ENCODE measurements at regions not wholly inside any gene's neighbourhood (a gene's known extent, or its start where the extent isn't known, plus 50 kb on each side); places are given as distances from the start of the nearest gene placed in this dataset.

GRCh38 chr2:76256458-76257088, 545.9 kb upstream of the GCFC2 start:
- H3K36me3 ChIP-seq (replicated peaks; ENCODE audit: insufficient read depth, low read depth): no peaks in the 10 kb centered on the region
- no peaks in the 10 kb centered on the region for H3K79me2 ChIP-seq
- no peak overlapping the region for H3K4me2 ChIP-seq
- no peak overlapping the region for H3K4me3 ChIP-seq
- H4K20me1 ChIP-seq (ENCODE audit: insufficient read depth, poor library complexity, severe bottlenecking): no peaks in the 10 kb centered on the region
- TF ChIP-seq CTCF (IDR thresholded peaks at IDR 0.05; ENCODE audit: poor library complexity) (no peak), EZH2phosphoT487 (IDR thresholded peaks at IDR 0.05; ENCODE audit: low read depth, severe bottlenecking, unreplicated experiment) (peak; percentile 52)
- WGBS (ENCODE audit: low lambda C conversion rate, missing lambda C conversion rate): 43% methylated on average over 3 of the region's 3 CpGs
- H2AFZ ChIP-seq: no peak overlapping the region
- H3K27me3 ChIP-seq: no peaks in the 10 kb centered on the region
- H3K27ac ChIP-seq: no peak overlapping the region
- no peaks in the 10 kb centered on the region for H3K9me3 ChIP-seq (ENCODE audit: low read depth)
- no peaks in the 10 kb centered on the region for H3K9me2 ChIP-seq (replicated peaks; ENCODE audit: insufficient read depth)
- no peak for DNase-seq (ENCODE audit: low spot score)
- no peaks in the 10 kb centered on the region for H3K4me1 ChIP-seq (ENCODE audit: insufficient read depth)

- Histone ChIP-seq H2AFZ (no peak overlapping the region), H4K20me1 (ENCODE audit: insufficient read depth, poor library complexity, severe bottlenecking) (no peaks in the 10 kb centered on the region), H3K4me3 (no peak overlapping the region), H3K4me2 (no peak overlapping the region), H3K36me3 (replicated peaks; ENCODE audit: insufficient read depth, low read depth) (no peaks in the 10 kb centered on the region), H3K79me2 (no peaks in the 10 kb centered on the region), H3K27ac (no peak overlapping the region), H3K4me1 (ENCODE audit: insufficient read depth) (no peaks in the 10 kb centered on the region), H3K27me3 (no peaks in the 10 kb centered on the region), H3K9me2 (replicated peaks; ENCODE audit: insufficient read depth) (no peaks in the 10 kb centered on the region), H3K9me3 (ENCODE audit: low read depth) (no peaks in the 10 kb centered on the region)
- DNase-seq (ENCODE audit: low spot score): no peak
- TF ChIP-seq EZH2phosphoT487 (IDR thresholded peaks at IDR 0.05; ENCODE audit: low read depth, severe bottlenecking, unreplicated experiment): no peak
- no peak for TF ChIP-seq EZH2 (IDR thresholded peaks at IDR 0.05; ENCODE audit: borderline replicate concordance)
- no peak for TF ChIP-seq CTCF (IDR thresholded peaks at IDR 0.05; ENCODE audit: poor library complexity)
- WGBS (ENCODE audit: low lambda C conversion rate, missing lambda C conversion rate): 59% methylated on average over 1 of the region's 1 CpG
Measured at GRCh38 chr2:76252704-76253103, 542.0 kb upstream of the GCFC2 start.

GRCh38 chr2:76251342-76251741, 540.6 kb upstream of the GCFC2 start:
- WGBS (ENCODE audit: low lambda C conversion rate, missing lambda C conversion rate): 82% methylated on average over 2 of the region's 2 CpGs
- Histone ChIP-seq H3K79me2 (no peaks in the 10 kb centered on the region), H2AFZ (no peak overlapping the region), H3K4me1 (ENCODE audit: insufficient read depth) (no peaks in the 10 kb centered on the region), H3K9me2 (replicated peaks; ENCODE audit: insufficient read depth) (no peaks in the 10 kb centered on the region), H3K4me2 (no peak overlapping the region), H4K20me1 (ENCODE audit: insufficient read depth, poor library complexity, severe bottlenecking) (no peaks in the 10 kb centered on the region), H3K27me3 (no peaks in the 10 kb centered on the region), H3K27ac (no peak overlapping the region), H3K9me3 (ENCODE audit: low read depth) (no peaks in the 10 kb centered on the region), H3K4me3 (no peak overlapping the region), H3K36me3 (replicated peaks; ENCODE audit: insufficient read depth, low read depth) (no peaks in the 10 kb centered on the region)
- TF ChIP-seq EZH2 (IDR thresholded peaks at IDR 0.05; ENCODE audit: borderline replicate concordance) (no peak), EZH2phosphoT487 (IDR thresholded peaks at IDR 0.05; ENCODE audit: low read depth, severe bottlenecking, unreplicated experiment) (no peak), CTCF (IDR thresholded peaks at IDR 0.05; ENCODE audit: poor library complexity) (no peak)
- no peak for DNase-seq (ENCODE audit: low spot score)

GRCh38 chr2:76247006-76247405, 536.3 kb upstream of the GCFC2 start:
- no peaks in the 10 kb centered on the region for H4K20me1 ChIP-seq (ENCODE audit: insufficient read depth, poor library complexity, severe bottlenecking)
- H3K9me3 ChIP-seq (ENCODE audit: low read depth): no peaks in the 10 kb centered on the region
- H3K9me2 ChIP-seq (replicated peaks; ENCODE audit: insufficient read depth): no peaks in the 10 kb centered on the region
- no peaks in the 10 kb centered on the region for H3K4me1 ChIP-seq (ENCODE audit: insufficient read depth)
- no peak for DNase-seq (ENCODE audit: low spot score)
- no peaks in the 10 kb centered on the region for H3K36me3 ChIP-seq (replicated peaks; ENCODE audit: insufficient read depth, low read depth)
- H3K4me2 ChIP-seq: no peak overlapping the region
- H3K27ac ChIP-seq: no peak overlapping the region
- H3K27me3 ChIP-seq: no peaks in the 10 kb centered on the region
- no peaks in the 10 kb centered on the region for H3K79me2 ChIP-seq
- TF ChIP-seq CTCF (IDR thresholded peaks at IDR 0.05; ENCODE audit: poor library complexity) (no peak), EZH2phosphoT487 (IDR thresholded peaks at IDR 0.05; ENCODE audit: low read depth, severe bottlenecking, unreplicated experiment) (no peak), EZH2 (IDR thresholded peaks at IDR 0.05; ENCODE audit: borderline replicate concordance) (no peak)
- no peak overlapping the region for H3K4me3 ChIP-seq
- WGBS (ENCODE audit: low lambda C conversion rate, missing lambda C conversion rate): 82% methylated on average over 3 of the region's 3 CpGs
- no peak overlapping the region for H2AFZ ChIP-seq

All from hepatocyte (in vitro differentiated cells).